ENCODE measurements at regions not wholly inside any gene's neighbourhood (a gene's known extent, or its start where the extent isn't known, plus 50 kb on each side); places are given as distances from the start of the nearest gene placed in this dataset.

- H3K36me3 ChIP-seq = no peaks in the 10 kb centered on the region
- DNase-seq (ENCODE audit: low spot score) = no peak
- TF ChIP-seq POLR2AphosphoS5 (IDR thresholded peaks at IDR 0.05) (no peak), POLR2A (IDR thresholded peaks at IDR 0.05) (no peak), CTCF (IDR thresholded peaks at IDR 0.05) (no peak)
- intact Hi-C loops (cut with DNase I) = no loop called here
- no peaks in the 10 kb centered on the region for H3K4me1 ChIP-seq (replicated peaks)
- no peak overlapping the region for H3K27ac ChIP-seq
- H3K27me3 ChIP-seq (replicated peaks; ENCODE audit: insufficient read depth) = no peaks in the 10 kb centered on the region
- WGBS = 69% methylated on average over 12 of the region's 12 CpGs
- H3K9me3 ChIP-seq = no peaks in the 10 kb centered on the region
- H3K4me3 ChIP-seq = no peak overlapping the region
Observed at GRCh38 chr14:94673781-94674231, 61.6 kb downstream of the SERPINA3 start.
